ENCODE measurements at regions not wholly inside any gene's neighbourhood (a gene's known extent, or its start where the extent isn't known, plus 50 kb on each side); places are given as distances from the start of the nearest gene placed in this dataset.

DNA sequence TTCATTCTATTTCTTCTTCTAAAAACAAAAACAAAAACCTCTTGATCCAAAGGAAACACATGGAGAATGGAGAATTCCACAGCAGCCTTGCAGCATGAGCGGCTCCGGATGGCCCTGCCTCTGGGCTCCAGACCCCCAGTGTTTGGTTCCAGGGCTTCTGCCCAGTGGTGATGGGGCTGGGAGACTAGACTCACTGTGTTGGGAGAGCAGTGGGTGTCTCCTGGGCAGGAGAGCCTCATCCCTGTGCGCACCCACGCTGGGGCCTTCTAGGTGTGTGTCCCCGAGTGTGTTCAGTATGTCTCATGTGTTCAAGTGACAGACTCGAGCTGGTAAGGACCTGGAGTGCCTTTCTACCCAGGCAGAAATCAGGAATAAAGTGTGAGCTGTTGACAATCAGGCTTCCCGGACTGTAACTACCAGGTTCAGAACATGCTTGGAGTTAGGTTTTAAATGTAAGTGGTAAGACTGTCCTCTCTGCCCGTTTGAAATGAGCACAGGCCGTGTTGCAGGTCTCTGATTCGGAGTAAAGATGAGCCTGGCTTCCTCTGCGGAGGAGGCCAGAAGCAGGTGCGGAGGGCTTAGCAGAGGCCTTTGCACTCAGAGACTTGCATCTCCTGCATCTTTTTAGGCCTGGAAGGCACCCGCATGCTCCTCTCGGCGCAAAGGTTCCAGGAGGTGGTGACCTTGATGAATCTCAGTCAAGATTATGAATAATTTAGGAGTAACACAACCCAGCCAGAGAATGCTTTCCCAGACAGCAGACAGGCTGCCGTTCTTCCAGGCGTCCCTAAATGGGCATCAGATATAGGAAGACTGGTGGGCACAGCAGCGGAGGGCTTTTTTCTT is 253.6 kb downstream of the CDH26 start:
- no peak for ATAC-seq
- H3K9me3 ChIP-seq (ENCODE audit: low read length) = no peaks in the 10 kb centered on the region
- DNase-seq = no peak
- no peaks in the 10 kb centered on the region for H3F3A ChIP-seq (ENCODE audit: low read length, unreplicated experiment)
- H3K27ac ChIP-seq (ENCODE audit: low read length) = no peak overlapping the region
- H3K4me2 ChIP-seq (ENCODE audit: low read length) = no peak overlapping the region
- no peaks in the 10 kb centered on the region for H3K79me2 ChIP-seq (ENCODE audit: low read length)
- ChIA-PET POLR2A (ENCODE audit: unreplicated experiment) (no interaction called here), CTCF (no interaction called here)
- peaks cover 61% of the 10 kb centered on the region for H3K27me3 ChIP-seq (ENCODE audit: low read length)
- H3K4me1 ChIP-seq (ENCODE audit: insufficient read depth, low read length) = no peaks in the 10 kb centered on the region
- no peak overlapping the region for H3K9ac ChIP-seq (ENCODE audit: low read length)
- TF ChIP-seq, protein P1, sequence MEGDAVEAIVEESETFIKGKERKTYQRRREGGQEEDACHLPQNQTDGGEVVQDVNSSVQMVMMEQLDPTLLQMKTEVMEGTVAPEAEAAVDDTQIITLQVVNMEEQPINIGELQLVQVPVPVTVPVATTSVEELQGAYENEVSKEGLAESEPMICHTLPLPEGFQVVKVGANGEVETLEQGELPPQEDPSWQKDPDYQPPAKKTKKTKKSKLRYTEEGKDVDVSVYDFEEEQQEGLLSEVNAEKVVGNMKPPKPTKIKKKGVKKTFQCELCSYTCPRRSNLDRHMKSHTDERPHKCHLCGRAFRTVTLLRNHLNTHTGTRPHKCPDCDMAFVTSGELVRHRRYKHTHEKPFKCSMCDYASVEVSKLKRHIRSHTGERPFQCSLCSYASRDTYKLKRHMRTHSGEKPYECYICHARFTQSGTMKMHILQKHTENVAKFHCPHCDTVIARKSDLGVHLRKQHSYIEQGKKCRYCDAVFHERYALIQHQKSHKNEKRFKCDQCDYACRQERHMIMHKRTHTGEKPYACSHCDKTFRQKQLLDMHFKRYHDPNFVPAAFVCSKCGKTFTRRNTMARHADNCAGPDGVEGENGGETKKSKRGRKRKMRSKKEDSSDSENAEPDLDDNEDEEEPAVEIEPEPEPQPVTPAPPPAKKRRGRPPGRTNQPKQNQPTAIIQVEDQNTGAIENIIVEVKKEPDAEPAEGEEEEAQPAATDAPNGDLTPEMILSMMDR (conservative IDR thresholded peaks at IDR 0.05; ENCODE audit: low read depth, low read length) = no peak
- TF ChIP-seq EZH2phosphoT487 (IDR thresholded peaks at IDR 0.05; ENCODE audit: borderline replicate concordance, low read length) = no peak
- TF ChIP-seq EZH2 (IDR thresholded peaks at IDR 0.05; ENCODE audit: low read length, unreplicated experiment) = no peak
- H3K4me3 ChIP-seq (ENCODE audit: low read length) = no peak overlapping the region
- no peaks in the 10 kb centered on the region for H3K9me2 ChIP-seq (replicated peaks; ENCODE audit: low read length)
- no peak overlapping the region for H2AFZ ChIP-seq (ENCODE audit: low read length)
- no TSS peak for BruUV-seq (replicated peaks)
- no peaks in the 10 kb centered on the region for H3K36me3 ChIP-seq (ENCODE audit: low read depth, low read length)
- intact Hi-C loops (cut with micrococcal nuclease) = loop anchor here (5.0 kb wide), 1 partner anchor 1685 kb away; no protein-coding TSS in a partner anchor
- H4K20me1 ChIP-seq (ENCODE audit: low read length) = no peaks in the 10 kb centered on the region

DNA sequence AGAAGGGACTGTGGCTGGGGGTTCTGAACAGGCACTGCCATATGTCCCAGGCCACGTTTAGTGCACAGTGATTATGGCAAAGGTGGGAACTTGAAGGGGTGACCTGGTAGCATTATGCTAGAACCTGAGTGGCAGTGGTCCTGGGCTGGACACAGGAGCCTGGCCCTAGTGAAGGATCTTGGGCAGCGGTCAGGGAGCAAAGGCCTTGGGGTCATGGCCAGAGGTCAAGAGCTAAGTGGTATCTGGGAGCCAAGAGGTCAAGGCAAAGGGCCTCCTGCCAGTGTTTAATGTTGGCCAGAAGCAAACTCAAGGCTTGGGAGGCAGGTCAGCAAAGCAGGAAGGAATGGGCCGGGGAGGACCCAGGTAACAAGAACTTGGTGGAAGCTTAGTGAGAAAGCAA is 254.5 kb downstream of the CDH26 start:
- TF ChIP-seq EZH2phosphoT487 (IDR thresholded peaks at IDR 0.05; ENCODE audit: borderline replicate concordance, low read length) (no peak), EZH2 (IDR thresholded peaks at IDR 0.05; ENCODE audit: low read length, unreplicated experiment) (no peak)
- TF ChIP-seq, protein P1 (conservative IDR thresholded peaks at IDR 0.05; ENCODE audit: low read depth, low read length) = no peak
- ChIA-PET CTCF (no interaction called here), POLR2A (ENCODE audit: unreplicated experiment) (no interaction called here)
- H3K4me2 ChIP-seq (ENCODE audit: low read length) = no peak overlapping the region
- no peaks in the 10 kb centered on the region for H4K20me1 ChIP-seq (ENCODE audit: low read length)
- no peak for DNase-seq
- H3F3A ChIP-seq (ENCODE audit: low read length, unreplicated experiment) = no peaks in the 10 kb centered on the region
- H3K27me3 ChIP-seq (ENCODE audit: low read length) = peaks cover 58% of the 10 kb centered on the region
- no peaks in the 10 kb centered on the region for H3K9me3 ChIP-seq (ENCODE audit: low read length)
- BruUV-seq (replicated peaks) = no TSS peak
- no peaks in the 10 kb centered on the region for H3K36me3 ChIP-seq (ENCODE audit: low read depth, low read length)
- H3K27ac ChIP-seq (ENCODE audit: low read length) = no peak overlapping the region
- intact Hi-C loops (cut with micrococcal nuclease) = loop anchor here (5.0 kb wide), 1 partner anchor 1685 kb away; no protein-coding TSS in a partner anchor
- H3K4me1 ChIP-seq (ENCODE audit: insufficient read depth, low read length) = no peaks in the 10 kb centered on the region
- H3K4me3 ChIP-seq (ENCODE audit: low read length) = no peak overlapping the region
- ATAC-seq = no peak
- H3K79me2 ChIP-seq (ENCODE audit: low read length) = no peaks in the 10 kb centered on the region
- no peak overlapping the region for H3K9ac ChIP-seq (ENCODE audit: low read length)
- H3K9me2 ChIP-seq (replicated peaks; ENCODE audit: low read length) = no peaks in the 10 kb centered on the region
- no peak overlapping the region for H2AFZ ChIP-seq (ENCODE audit: low read length)
